ENCODE measurements at regions not wholly inside any gene's neighbourhood (a gene's known extent, or its start where the extent isn't known, plus 50 kb on each side); places are given as distances from the start of the nearest gene placed in this dataset.

DNA sequence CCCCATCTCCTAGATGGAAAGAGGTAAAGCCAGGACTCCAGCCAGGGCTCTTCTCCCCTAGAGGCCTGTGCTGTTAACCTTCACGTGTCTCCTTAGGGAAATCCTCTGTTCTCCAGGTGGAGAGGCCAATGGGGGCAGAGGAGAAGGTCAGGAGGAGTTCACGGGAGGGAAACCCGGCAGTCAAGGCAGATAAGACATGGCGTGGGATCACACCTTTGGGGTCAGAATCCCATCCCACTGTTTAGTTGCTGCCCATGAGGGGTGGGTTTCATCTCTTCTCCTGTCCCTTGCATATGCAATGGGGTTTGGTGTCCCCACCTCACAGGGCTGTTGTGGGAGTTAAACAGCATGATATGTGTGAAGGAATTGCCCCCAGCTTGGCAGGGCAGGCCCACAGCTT lies 469.7 kb downstream of the TBC1D22A start:
- no peaks in the 10 kb centered on the region for H3K27me3 ChIP-seq (ENCODE audit: insufficient read depth, low read length)
- H3K9me3 ChIP-seq (ENCODE audit: low read depth, low read length): no peaks in the 10 kb centered on the region
- H3K4me1 ChIP-seq (ENCODE audit: insufficient read depth, low read length): no peaks in the 10 kb centered on the region
- H3K4me3 ChIP-seq (ENCODE audit: low read length): no peak overlapping the region

DNA sequence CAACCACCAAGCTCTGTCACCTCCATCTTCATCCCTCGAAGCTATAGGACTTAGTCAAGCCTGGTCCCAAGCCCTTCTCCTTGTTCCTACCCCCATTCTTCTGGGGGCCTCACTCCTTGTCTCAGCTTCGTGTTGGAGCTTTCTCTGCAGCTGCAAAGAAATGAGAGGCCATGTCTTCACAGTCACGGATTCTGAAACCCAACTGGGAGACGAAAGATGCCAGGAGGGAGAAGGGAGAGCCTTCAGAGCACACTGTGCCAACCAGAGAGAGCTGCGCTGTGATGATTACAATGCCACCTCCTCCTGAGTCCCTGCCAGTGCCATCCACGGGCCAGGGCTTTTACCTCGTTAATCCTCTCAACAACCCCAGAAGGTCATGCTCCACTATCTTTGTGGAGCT lies 469.3 kb downstream of the TBC1D22A start:
- no peak overlapping the region for H3K4me3 ChIP-seq (ENCODE audit: low read length)
- no peaks in the 10 kb centered on the region for H3K4me1 ChIP-seq (ENCODE audit: insufficient read depth, low read length)
- no peaks in the 10 kb centered on the region for H3K9me3 ChIP-seq (ENCODE audit: low read depth, low read length)
- no peaks in the 10 kb centered on the region for H3K27me3 ChIP-seq (ENCODE audit: insufficient read depth, low read length)

DNA sequence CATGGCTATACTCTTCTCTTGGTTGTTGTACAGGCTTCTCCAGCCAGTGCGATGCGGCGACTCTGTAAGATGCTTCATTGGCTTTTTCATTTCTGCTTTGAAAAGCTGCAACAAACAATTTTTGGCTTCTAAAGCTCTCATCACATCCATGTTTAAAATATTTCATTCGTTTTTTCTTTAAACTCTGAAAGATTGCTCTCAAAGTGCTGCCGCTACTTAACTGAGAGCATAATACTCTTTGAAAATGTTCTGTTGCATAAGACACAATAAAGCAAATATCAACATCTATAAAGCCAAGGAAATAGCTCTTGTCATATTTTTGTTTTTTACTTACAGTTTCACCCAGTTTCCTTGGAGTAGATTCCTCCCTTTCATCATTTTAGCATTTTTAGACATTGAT lies 468.3 kb downstream of the TBC1D22A start:
- Histone ChIP-seq H3K9me3 (ENCODE audit: low read depth, low read length) (no peaks in the 10 kb centered on the region), H3K27me3 (ENCODE audit: insufficient read depth, low read length) (no peaks in the 10 kb centered on the region), H3K4me3 (ENCODE audit: low read length) (no peak overlapping the region), H3K4me1 (ENCODE audit: insufficient read depth, low read length) (no peaks in the 10 kb centered on the region)

DNA sequence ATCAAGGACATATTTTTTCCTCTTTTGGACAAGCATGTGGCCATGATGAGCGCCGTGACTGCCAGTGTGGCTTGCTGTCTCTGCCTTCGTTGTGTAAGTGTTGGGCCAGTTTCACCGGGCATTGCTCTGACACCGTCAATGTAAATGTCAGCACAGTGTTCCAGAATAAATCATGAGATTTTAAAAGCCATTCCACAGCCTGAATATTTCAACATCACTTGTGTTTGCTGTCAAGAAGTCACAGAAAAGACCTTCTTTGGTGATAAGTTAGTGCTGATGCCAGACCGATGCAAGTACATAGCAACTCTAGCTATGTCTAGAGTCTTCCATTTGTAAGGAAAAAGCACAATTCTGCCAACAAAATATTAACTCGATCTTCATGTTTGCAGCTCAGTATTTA lies 467.8 kb downstream of the TBC1D22A start:
- Histone ChIP-seq H3K27me3 (ENCODE audit: insufficient read depth, low read length) (no peaks in the 10 kb centered on the region), H3K4me1 (ENCODE audit: insufficient read depth, low read length) (no peaks in the 10 kb centered on the region), H3K4me3 (ENCODE audit: low read length) (no peak overlapping the region), H3K9me3 (ENCODE audit: low read depth, low read length) (no peaks in the 10 kb centered on the region)

DNA sequence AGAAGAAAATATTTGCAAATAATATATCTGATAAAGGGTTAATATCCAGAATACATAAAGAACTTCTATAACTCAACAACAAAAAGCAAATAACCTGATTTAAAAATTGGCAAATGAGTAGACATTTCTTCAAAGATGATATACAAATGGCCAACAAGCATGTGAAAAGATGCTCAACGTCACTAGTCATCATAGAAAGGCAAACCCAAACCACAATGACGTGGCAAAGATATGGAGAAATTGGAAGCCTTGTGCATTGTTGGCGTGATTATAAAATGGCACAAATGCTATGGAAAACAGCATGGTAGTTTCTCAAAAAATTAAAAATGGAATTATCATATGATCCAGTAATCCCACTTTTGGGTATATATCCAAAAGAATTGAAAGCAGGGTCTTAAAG lies 466.3 kb downstream of the TBC1D22A start:
- Histone ChIP-seq H3K9me3 (ENCODE audit: low read depth, low read length) (no peaks in the 10 kb centered on the region), H3K4me1 (ENCODE audit: insufficient read depth, low read length) (no peaks in the 10 kb centered on the region), H3K27me3 (ENCODE audit: insufficient read depth, low read length) (no peaks in the 10 kb centered on the region), H3K4me3 (ENCODE audit: low read length) (no peak overlapping the region)

DNA sequence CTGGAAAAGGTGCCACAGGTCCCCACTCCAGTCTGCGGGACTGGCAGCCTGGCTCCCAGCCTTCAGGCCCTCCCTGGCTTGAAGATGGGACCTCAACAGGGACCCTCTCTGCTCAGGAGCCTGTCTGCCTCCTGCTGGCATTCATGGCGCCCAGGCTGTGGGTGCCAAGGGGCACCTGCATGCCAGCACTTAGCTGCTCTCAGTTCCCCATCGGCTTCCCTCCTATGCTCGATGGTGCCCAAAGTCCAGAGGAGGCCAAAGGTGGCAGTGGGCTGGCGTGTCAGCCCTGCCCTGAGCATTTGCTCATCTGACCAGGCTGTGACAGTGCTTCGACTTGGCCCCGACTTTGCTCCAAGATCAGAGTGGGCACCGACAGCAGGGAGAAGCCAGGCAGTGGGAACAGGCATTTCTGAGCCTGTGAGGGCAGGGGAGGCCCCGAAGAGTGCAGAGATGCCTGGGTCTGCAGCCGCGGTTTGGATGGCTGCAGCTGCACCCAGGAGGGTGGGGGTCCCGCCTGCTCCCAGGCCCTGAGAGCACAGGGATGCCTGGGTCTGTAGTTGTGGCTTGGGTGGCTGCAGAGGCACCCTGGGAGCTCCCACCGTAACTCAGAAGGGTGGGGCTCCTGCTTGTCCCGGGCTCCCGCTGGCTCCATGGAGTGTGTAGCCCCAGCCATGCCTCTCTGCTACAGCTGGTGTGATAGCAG lies 463.6 kb downstream of the TBC1D22A start:
- no peaks in the 10 kb centered on the region for H3K9me3 ChIP-seq (ENCODE audit: low read depth, low read length)
- no peaks in the 10 kb centered on the region for H3K4me1 ChIP-seq (ENCODE audit: insufficient read depth, low read length)
- no peak overlapping the region for H3K4me3 ChIP-seq (ENCODE audit: low read length)
- no peaks in the 10 kb centered on the region for H3K27me3 ChIP-seq (ENCODE audit: insufficient read depth, low read length)

DNA sequence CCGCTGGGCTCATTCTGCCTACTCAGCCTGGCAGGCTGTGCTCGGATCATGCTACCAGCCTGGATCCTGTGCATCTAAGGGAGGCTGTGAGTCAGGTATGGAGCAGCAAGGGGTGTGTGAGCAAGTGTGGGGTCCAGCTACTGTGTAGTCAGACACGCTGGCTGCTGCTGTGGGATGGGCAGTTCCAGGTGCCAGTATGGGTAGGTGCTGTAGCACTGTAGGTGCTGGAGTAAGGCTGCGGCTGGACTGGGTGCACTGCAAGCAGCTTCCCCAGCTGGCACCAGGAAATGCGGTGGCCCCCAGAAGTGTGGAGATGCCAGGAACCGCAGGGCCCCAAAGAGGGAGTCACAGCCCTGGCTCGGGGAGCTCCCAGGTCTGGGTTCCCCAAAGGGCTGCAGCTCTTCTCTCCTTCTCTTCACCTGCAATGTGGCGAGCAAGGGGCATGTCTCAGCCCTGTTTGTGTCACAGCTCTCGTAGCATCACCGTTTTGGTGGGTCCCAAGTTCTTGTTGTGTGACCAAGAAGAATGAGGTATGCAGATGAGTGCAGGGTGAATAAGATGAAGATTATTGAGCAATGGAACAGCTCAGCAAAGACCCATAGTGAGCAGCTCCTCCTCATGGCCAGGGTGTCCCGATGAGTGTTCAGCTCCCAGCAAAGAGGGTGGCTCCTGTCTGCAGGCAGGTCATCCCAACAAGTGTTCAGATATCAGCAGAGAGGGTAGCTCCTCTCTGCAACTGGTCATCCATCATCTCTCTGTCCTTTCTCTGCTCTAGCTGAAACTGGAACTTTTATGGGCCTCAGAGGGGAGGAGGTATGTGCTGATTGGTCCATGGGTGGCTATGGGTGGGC lies 462.9 kb downstream of the TBC1D22A start:
- Histone ChIP-seq H3K27me3 (ENCODE audit: insufficient read depth, low read length) (no peaks in the 10 kb centered on the region), H3K4me1 (ENCODE audit: insufficient read depth, low read length) (no peaks in the 10 kb centered on the region), H3K4me3 (ENCODE audit: low read length) (no peak overlapping the region), H3K9me3 (ENCODE audit: low read depth, low read length) (peaks cover 4% of the 10 kb centered on the region)

All from mononuclear cell (primary cell).